Keratinocyte (primary cell): ENCODE measurements at regions not wholly inside any gene's neighbourhood (a gene's known extent, or its start where the extent isn't known, plus 50 kb on each side); places are given as distances from the start of the nearest gene placed in this dataset.

Source experiments
- CTCF ChIP-seq, 3 experiments: IDR thresholded peaks in 1 of 3; conservative IDR thresholded peaks in 1 of 3; optimal IDR thresholded peaks in 1 of 3; 2 replicates in 2 of 3; 3 replicates in 1 of 3; pipeline versions ENCODE3 to v1.5.1; 2011; ENCODE audit warnings: low read length in 3 of 3, mild to moderate bottlenecking in 3 of 3, moderate library complexity in 2 of 3, control low read depth in 1 of 3, inconsistent platforms in 1 of 3; ENCODE audit not compliant: insufficient read depth in 2 of 3; ENCODE audit errors: extremely low read depth in 1 of 3
- EZH2 ChIP-seq: IDR thresholded peaks from one replicate; pipeline ENCODE4 v1.6.1; 2012; ENCODE audit warnings: inconsistent platforms, mild to moderate bottlenecking, low read length, moderate library complexity

DNA sequence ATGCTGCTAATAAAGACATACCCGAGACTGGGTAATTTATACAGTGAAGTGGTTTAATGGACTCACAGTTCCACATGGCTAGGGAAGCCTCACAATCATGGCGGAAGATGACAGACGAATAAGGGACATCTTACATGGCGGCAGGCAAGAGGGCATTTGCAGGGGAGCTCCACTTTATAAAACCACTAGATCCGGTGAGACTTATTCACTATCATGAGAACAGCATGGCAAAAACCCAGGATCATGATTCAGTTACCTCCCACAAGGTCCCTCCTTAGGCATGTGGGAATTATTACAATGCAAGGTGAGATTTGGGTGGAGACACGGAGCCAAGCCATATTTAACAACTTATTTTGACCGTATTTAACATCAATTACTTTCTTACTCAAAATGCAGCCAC lies 739.0 kb downstream of the NCAM2 start:
- TF ChIP-seq CTCF (optimal IDR thresholded peaks at IDR 0.05 in 1 of 3, IDR thresholded peaks at IDR 0.05 in 1 of 3, conservative IDR thresholded peaks at IDR 0.05 in 1 of 3; ENCODE audit: extremely low read depth in 1 of 3, insufficient read depth in 2 of 3, low read length in 3 of 3) (no peak), EZH2 (no peak)
